Skeletal muscle satellite cell (primary cell): ENCODE measurements at regions not wholly inside any gene's neighbourhood (a gene's known extent, or its start where the extent isn't known, plus 50 kb on each side); places are given as distances from the start of the nearest gene placed in this dataset.

Experiments
- H3K27me3 ChIP-seq: 2 replicates; pipeline ENCODE4 v1.7.0; 2013; ENCODE audit warnings: low read length; ENCODE audit not compliant: control insufficient read depth, insufficient read depth
- H3K36me3 ChIP-seq: 2 replicates; pipeline ENCODE4 v1.7.0; 2013; ENCODE audit warnings: mild to moderate bottlenecking, control low read depth, low read length; ENCODE audit not compliant: insufficient read depth
- H3K4me1 ChIP-seq: 2 replicates; pipeline ENCODE4 v1.7.0; 2013; ENCODE audit warnings: low read length; ENCODE audit not compliant: control insufficient read depth, insufficient read depth
- H3K4me2 ChIP-seq: 2 replicates; pipeline ENCODE4 v1.7.0; 2013; ENCODE audit warnings: mild to moderate bottlenecking, low read length
- H3K4me3 ChIP-seq: 2 replicates; pipeline ENCODE4 v1.7.0; 2013; ENCODE audit warnings: low read length
- H3K9ac ChIP-seq: 2 replicates; pipeline ENCODE4 v1.7.0; 2013; ENCODE audit warnings: mild to moderate bottlenecking, low read depth, low read length, moderate library complexity
- H3K9me3 ChIP-seq: replicated peaks from 2 replicates; pipeline ENCODE4 v1.7.0; 2013; ENCODE audit warnings: mild to moderate bottlenecking, control low read depth, low read length

GRCh38 chr4:141501931-141502330, 134.5 kb upstream of the IL15 start:
- no peaks in the 10 kb centered on the region for H3K27me3 ChIP-seq
- no peaks in the 10 kb centered on the region for H3K4me1 ChIP-seq
- H3K9ac ChIP-seq: no peak overlapping the region
- H3K9me3 ChIP-seq: no peaks in the 10 kb centered on the region
- H3K4me2 ChIP-seq: no peak overlapping the region
- H3K4me3 ChIP-seq: no peak overlapping the region
- H3K36me3 ChIP-seq: no peaks in the 10 kb centered on the region

DNA sequence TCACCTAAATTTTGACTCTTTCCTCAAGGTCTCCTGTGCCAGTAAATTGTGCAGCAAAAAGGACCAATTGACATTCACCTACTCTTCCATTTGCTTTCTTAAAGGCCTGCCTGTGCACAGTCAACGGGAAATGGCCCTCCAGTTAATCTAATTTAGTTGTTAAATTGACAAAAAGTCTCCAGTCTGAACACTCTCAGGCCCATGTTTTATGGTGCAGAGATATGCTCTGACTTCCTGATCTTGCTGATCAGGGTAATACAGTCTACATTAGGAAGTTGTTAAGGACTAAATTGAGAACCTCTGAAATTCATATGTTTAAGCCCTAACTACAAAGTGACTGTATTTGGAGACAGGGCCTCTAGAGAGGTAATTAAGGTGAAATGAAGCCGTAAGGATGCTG, 133.6 kb upstream of the IL15 start:
- H3K4me3 ChIP-seq: no peak overlapping the region
- no peaks in the 10 kb centered on the region for H3K27me3 ChIP-seq
- no peak overlapping the region for H3K9ac ChIP-seq
- H3K4me2 ChIP-seq: no peak overlapping the region
- no peaks in the 10 kb centered on the region for H3K36me3 ChIP-seq
- H3K9me3 ChIP-seq: no peaks in the 10 kb centered on the region
- H3K4me1 ChIP-seq: no peaks in the 10 kb centered on the region

GRCh38 chr4:141503260-141503659, 133.1 kb upstream of the IL15 start:
- Histone ChIP-seq H3K4me2 (no peak overlapping the region), H3K9ac (no peak overlapping the region), H3K4me3 (no peak overlapping the region), H3K9me3 (no peaks in the 10 kb centered on the region), H3K4me1 (no peaks in the 10 kb centered on the region), H3K27me3 (no peaks in the 10 kb centered on the region), H3K36me3 (no peaks in the 10 kb centered on the region)

DNA sequence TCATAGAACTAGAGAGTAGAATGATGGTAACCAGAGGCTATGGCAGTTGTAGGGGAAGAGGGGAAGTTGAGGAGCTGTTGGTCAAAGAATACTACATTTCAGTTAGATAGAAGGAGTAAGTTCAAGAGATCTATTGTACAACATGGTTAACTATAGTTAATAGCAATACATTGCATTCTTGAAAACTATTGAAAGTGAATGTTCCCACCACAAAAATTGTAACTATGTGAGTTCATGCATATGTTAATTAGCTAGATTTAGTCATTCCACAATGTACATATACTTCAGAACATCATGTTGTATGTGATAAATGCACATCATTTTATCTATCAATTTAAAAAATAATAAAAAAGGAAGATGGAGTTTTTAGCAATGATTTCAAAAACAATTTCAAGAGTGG, 125.3 kb upstream of the IL15 start:
- Histone ChIP-seq H3K36me3 (no peaks in the 10 kb centered on the region), H3K4me1 (no peaks in the 10 kb centered on the region), H3K9me3 (no peaks in the 10 kb centered on the region), H3K9ac (no peak overlapping the region), H3K4me3 (no peak overlapping the region), H3K4me2 (no peak overlapping the region), H3K27me3 (no peaks in the 10 kb centered on the region)

DNA sequence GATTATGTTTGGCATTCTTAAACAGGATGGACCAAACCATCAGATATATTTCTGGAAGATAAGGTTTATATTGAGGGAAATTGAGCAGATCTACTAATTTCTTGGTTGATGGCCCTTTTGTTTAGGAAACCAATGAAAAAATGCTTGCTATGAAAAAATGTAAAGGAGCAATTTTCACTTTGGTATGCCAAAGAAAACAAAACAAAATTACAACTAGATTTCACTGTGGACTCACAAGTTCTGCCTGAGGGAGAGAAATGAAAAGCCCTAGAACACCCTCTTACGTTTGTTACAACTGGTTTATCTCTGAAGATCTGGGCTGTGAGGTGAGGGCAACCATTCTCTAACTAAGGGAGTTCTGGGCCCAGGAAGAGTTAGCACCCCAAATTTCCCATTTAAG, 122.5 kb upstream of the IL15 start:
- Histone ChIP-seq H3K9ac (no peak overlapping the region), H3K4me2 (no peak overlapping the region), H3K4me3 (no peak overlapping the region), H3K9me3 (no peaks in the 10 kb centered on the region), H3K27me3 (no peaks in the 10 kb centered on the region), H3K4me1 (no peaks in the 10 kb centered on the region), H3K36me3 (no peaks in the 10 kb centered on the region)

DNA sequence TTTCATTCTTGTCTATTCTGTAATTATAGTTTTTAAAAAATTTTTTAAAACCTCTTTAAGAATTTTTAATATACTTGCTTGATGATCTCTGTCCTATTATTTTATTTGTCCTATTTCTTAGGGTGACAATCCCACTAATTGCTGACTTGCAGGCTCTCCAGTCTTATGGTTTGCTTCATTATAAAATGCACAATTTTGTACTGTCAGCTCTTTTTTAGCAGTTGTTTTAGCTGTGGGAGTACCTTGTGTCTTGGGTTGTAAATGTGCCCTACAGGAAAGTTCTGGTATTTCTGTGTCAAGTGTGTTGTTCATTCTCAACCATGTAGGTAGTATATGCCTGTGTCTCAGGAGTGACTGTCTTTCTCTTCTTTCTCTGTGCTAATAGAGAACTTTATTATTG, 118.2 kb upstream of the IL15 start:
- Histone ChIP-seq H3K4me1 (no peaks in the 10 kb centered on the region), H3K4me2 (no peak overlapping the region), H3K4me3 (no peak overlapping the region), H3K27me3 (no peaks in the 10 kb centered on the region), H3K9ac (no peak overlapping the region), H3K9me3 (no peaks in the 10 kb centered on the region), H3K36me3 (no peaks in the 10 kb centered on the region)

DNA sequence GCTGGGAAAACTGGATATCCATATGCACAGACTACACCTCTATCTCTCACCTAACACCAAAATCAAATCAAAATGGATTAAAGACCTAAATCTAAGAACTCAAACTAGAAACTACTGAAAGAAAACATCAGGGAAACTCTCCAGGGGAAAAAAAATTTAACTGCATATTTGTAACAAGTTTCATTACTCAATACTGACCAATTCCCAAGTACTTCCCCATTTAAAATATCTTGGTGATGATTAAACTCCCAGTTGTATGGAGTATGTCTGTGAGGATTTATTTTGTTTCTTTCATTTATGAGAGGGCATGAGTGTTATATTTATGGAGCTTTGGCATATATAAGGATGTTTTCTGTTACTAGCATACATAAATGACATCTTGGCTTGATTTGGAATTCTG, 112.3 kb upstream of the IL15 start:
- Histone ChIP-seq H3K4me3 (no peak overlapping the region), H3K27me3 (no peaks in the 10 kb centered on the region), H3K4me2 (no peak overlapping the region), H3K4me1 (peaks cover 10% of the 10 kb centered on the region), H3K9me3 (no peaks in the 10 kb centered on the region), H3K36me3 (no peaks in the 10 kb centered on the region), H3K9ac (no peak overlapping the region)

- Histone ChIP-seq H3K27me3 (no peaks in the 10 kb centered on the region), H3K36me3 (no peaks in the 10 kb centered on the region), H3K4me2 (no peak overlapping the region), H3K9ac (no peak overlapping the region), H3K4me1 (peaks cover 10% of the 10 kb centered on the region), H3K4me3 (no peak overlapping the region), H3K9me3 (no peaks in the 10 kb centered on the region)
These were observed 111.5 kb upstream of the IL15 start for GRCh38 chr4:141524841-141525240.

DNA sequence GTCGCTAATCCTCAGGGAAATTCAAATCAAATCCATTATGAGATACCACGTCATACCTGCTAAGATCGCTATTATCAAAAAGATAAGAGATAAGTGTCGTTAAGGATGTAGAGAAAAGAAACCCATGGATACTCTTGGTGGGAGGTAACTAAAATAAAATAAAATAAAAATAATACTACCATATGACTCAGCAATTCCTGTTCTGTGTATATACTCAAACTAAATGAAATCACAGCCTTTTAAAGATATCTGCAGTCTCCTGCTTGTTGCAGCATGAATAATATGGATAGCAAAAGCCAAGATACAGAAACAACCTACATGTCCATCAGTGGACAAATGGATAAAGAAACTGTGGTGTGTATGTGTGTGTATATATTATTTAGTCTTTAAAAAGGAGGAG, 105.8 kb upstream of the IL15 start:
- no peak overlapping the region for H3K4me3 ChIP-seq
- H3K27me3 ChIP-seq: no peaks in the 10 kb centered on the region
- no peaks in the 10 kb centered on the region for H3K4me1 ChIP-seq
- H3K4me2 ChIP-seq: no peak overlapping the region
- H3K9ac ChIP-seq: no peak overlapping the region
- H3K36me3 ChIP-seq: no peaks in the 10 kb centered on the region
- no peaks in the 10 kb centered on the region for H3K9me3 ChIP-seq

DNA sequence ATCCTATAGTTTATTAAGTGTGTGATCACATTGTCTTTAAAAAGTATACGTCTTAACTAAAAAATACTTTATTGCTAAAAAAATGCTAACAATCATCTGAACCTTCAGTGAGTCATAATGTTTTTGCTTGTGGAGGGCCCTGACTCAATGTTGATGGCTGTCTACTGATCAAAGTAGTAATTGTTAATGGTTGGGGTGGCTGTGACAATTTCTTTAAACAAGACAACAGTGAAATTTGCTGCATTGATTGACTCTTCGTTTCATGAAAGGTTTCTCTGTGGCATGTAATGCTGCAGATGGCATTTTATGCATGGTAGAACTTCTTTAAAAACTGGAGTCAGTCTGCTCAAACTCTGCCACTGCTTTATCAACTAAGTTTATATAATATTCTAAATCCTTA, 101.4 kb upstream of the IL15 start:
- no peak overlapping the region for H3K9ac ChIP-seq
- H3K27me3 ChIP-seq: no peaks in the 10 kb centered on the region
- no peak overlapping the region for H3K4me3 ChIP-seq

GRCh38 chr4:141538001-141538400, 98.4 kb upstream of the IL15 start:
- Histone ChIP-seq H3K4me1 (peaks cover 9% of the 10 kb centered on the region), H3K4me3 (no peak overlapping the region), H3K9me3 (peaks cover 4% of the 10 kb centered on the region), H3K9ac (no peak overlapping the region), H3K4me2 (no peak overlapping the region), H3K27me3 (no peaks in the 10 kb centered on the region), H3K36me3 (no peaks in the 10 kb centered on the region)

More for the DNA sequence above, 101.4 kb upstream of the IL15 start:
- H3K9me3 ChIP-seq: peaks cover 4% of the 10 kb centered on the region
- H3K4me2 ChIP-seq: no peak overlapping the region
- no peaks in the 10 kb centered on the region for H3K36me3 ChIP-seq
- no peaks in the 10 kb centered on the region for H3K4me1 ChIP-seq

- peaks cover 9% of the 10 kb centered on the region for H3K4me1 ChIP-seq
- no peaks in the 10 kb centered on the region for H3K27me3 ChIP-seq
- H3K4me3 ChIP-seq: no peak overlapping the region
- H3K9me3 ChIP-seq: peaks cover 4% of the 10 kb centered on the region
- H3K4me2 ChIP-seq: no peak overlapping the region
- H3K9ac ChIP-seq: no peak overlapping the region
- H3K36me3 ChIP-seq: no peaks in the 10 kb centered on the region
These were observed 95.7 kb upstream of the IL15 start for GRCh38 chr4:141540643-141541042.
